ENCODE measurements at regions not wholly inside any gene's neighbourhood (a gene's known extent, or its start where the extent isn't known, plus 50 kb on each side); places are given as distances from the start of the nearest gene placed in this dataset.

GRCh38 chr7:81606078-81606863 lies 163.6 kb downstream of the HGF start:
- DNase-seq (ENCODE audit: low read depth): no peak

GRCh38 chr7:81605493-81605892 lies 164.4 kb downstream of the HGF start:
- DNase-seq (ENCODE audit: low read depth): no peak

- no peak for DNase-seq (ENCODE audit: low read depth)
Observed at GRCh38 chr7:81604808-81605174, 165.1 kb downstream of the HGF start.

DNA sequence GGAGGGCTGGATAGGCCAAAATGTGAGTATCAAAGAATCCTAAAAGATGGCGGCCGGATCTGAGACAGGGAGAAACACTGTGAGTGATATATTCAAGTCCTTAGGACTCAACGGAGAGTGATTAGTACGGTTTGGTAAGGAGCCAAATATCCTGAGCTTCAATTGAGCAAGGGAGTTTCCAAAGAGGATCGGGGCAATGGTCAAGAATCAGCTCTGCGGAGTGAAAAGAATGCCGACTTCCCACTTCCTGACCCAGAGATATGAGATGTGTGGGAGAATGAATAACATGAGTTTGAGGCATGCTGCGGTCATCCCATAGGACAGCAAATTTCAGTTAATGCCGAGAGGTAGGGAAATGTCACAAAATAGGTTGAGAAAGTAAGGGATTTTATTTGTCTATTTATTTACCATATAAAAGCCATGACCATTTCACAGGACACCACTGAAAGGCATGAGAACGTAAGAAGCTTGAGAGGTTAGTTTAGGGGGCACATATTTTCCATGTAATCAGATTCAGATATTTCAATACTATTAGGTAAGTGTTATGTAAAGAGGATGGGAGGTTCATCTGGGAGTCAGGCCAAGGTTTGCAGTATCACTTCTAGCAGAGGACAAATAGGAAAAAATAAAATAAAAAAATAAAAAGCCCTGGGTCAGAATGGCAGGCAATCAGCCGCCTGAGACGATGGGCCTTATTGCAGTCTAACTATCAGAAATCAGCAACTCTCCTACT lies 165.6 kb downstream of the HGF start:
- DNase-seq (ENCODE audit: low read depth): no peak

GRCh38 chr7:81600608-81601007 lies 169.2 kb downstream of the HGF start:
- DNase-seq (ENCODE audit: low read depth): no peak

DNA sequence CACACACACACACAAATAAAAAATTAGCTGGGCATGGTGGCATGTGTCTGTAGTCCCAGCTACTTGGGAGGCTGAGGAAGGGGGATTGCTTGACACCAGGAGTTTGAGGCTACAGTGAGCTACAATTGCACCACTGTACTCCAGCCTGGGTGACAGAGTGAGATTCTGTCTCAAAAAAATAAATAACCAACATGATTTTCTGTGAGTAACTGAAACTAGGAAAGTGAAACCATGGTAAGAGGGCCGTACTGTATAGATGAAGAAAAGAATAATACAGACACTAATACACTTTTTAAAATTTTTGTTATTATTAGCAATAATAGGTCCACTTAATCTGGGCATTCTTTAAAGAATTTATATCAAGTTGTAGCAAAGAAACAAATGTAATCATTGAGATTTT lies 170.9 kb downstream of the HGF start:
- DNase-seq (ENCODE audit: low read depth): no peak

- DNase-seq (ENCODE audit: low read depth): no peak
Observed at GRCh38 chr7:81594767-81595166, 175.1 kb downstream of the HGF start.

DNA sequence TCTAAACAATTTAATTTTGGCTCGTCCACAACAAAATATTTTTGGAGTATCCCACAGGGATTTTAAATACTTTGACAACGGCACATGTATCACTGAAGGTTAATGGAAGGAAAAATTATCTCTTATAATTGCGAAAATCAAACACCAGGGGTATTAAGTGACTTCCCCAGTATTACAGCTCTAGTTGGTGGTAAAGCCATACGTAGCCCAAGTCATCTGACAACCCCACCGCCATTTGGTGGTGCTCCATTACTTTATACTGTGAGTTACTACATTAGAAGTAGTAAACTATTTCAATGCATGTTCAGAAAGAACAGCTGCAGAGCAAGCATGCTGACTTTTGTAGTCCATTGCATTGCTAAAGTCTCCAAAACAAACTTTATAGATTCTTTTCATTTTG lies 179.7 kb downstream of the HGF start:
- DNase-seq (ENCODE audit: low read depth): no peak

- no peak for DNase-seq (ENCODE audit: low read depth)
Observed at GRCh38 chr7:81584667-81585066, 185.2 kb downstream of the HGF start.

DNA sequence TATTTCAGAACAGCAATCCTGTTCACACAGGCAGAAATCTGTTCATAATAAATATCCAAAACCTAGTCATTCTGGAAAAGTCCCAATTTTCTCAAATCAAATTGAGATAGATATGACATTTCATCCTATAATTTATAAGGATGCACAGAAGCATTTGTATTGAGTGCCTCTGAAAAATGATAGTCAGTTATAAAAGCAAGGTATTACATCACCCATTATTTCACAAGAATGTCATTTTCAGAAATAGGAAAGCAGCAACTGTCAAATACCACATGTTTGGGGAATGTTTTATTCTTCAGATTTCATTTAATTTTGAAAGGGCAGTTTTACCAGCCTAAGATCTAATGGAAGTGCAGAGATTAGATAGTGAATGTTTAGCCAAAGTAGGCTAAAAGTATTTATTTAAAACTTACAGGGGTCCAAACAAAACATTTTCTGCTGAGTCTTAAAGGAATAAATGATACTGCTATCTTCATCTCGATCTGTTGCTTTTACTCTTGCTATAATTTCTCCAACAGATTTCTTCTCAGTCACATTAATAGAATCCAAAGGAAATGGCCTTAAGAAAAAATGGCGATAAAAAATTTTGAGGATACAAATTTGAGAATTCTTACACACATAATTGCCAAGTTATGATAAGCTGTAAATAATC lies 185.8 kb downstream of the HGF start:
- no peak for DNase-seq (ENCODE audit: low read depth)

- no peak for DNase-seq (ENCODE audit: low read depth)
Observed at GRCh38 chr7:81583090-81583489, 186.8 kb downstream of the HGF start.

DNA sequence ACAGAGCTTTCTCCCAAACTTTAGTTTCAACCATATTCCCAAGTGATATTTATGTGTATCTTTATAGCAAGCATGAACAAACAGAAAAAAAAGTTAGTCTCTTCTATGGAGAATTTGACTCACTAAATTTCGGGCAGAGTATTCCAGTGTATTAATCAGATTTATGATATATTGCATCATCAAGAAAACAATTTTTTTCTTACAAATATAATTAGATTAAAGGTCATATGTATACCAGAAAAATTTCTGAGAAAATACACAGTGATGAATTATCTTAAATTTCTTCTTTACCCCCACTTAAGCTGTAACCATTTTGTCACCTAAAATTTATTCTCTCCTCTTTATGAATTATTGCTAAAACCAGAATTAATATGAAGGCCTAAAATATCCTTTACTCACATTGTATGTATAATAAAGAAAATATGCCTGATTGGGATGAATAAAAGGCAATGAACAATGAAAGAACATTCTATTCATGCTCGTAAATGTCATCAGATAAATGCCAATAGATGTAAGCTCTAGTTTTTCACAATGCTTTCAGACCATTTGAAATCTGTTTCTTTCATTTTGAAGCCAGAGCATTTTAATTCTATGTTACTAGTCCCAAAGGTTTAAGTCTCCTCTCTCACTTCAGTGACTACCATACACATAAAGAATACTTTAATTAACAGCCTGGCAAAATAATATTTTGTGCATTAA lies 192.1 kb downstream of the HGF start:
- DNase-seq (ENCODE audit: low read depth): no peak

DNA sequence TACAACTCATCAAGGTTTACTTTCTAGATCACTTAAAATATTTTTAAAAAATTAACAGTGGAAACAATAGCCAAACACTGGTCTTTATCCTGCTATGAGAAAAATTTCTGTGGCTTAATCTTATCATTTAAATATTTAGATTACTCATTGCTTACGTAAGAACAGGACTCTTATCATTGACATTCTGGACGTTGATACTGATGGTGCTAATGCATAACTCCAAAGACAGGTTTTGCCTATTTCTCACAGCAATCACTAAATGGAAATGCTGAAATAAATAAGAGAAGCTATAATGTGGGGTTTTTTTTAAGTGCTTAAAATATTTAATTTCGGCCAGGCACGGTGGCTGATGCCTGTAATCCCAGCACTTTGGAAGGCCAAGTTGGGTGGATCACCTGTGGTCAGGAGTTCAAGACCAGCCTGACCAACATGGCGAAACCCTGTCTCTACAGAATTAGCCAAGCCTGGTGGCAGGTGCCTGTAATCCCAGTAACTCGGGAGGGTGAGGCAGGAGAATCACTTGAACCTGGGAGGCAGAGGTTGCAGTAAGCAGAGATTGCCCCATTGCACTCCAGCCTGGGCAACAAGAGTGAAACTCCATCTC lies 195.0 kb downstream of the HGF start:
- no peak for DNase-seq (ENCODE audit: low read depth)

- DNase-seq (ENCODE audit: low read depth): no peak
Observed at GRCh38 chr7:81573932-81574331, 195.9 kb downstream of the HGF start.

DNA sequence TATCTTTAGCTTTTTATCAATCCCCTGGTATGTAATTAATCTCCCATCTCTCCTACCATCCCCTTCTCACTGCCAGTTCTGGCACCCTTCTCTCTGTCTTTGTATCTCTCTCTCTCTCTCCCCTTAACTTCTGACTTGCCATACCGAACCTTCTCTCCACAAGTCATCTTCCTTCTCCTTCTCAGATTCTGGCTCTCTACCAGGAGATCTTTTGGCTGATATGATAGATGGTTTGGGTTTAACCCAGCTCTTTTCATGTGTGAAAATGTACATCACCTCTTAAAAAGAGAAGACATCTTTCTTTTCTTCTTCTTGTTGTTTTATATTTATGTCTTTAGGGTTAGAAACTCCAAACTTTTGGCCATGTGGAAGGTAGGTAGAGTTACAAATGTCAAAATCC lies 196.7 kb downstream of the HGF start:
- no peak for DNase-seq (ENCODE audit: low read depth)

DNA sequence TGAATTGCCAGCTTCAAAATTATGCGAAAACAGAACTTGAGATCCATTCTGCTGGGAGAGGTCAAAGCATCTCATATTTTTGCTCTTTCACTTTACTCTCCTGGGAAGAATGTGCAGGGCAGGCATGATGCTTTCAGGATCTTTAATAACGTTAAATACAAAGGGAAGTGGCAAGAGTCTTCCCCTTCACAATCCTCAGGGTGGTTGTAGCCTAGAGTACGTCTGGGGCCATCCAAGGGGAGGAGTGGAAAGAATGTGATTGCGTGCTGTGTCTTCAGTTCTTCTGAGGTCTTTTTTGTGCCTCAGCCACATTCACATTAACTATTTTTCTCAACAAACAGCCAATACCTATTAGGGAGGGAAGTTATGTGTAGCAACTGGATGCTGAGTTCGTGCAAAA lies 207.3 kb downstream of the HGF start:
- DNase-seq (ENCODE audit: low read depth): no peak

DNA sequence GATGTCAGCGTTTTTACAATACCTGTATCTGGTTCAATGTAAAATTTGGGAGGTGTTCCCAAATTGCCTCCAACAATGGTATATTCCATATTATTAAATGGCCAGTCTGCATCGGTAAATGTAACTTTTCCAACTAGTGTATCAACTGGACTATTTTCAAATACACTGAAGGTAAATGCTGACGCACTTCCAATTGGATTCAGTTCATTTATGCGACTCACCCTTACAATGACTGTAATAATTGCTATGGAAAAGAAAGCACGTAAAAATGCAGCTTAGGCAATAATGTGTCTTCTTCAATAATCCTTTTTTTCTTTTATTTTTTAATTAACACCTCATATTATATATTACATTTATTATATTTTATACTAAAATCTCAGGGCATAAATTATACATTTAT lies 209.1 kb downstream of the HGF start:
- no peak for DNase-seq (ENCODE audit: low read depth)

- DNase-seq (ENCODE audit: low read depth): no peak
Observed at GRCh38 chr7:81549484-81550016, 220.3 kb downstream of the HGF start.

DNA sequence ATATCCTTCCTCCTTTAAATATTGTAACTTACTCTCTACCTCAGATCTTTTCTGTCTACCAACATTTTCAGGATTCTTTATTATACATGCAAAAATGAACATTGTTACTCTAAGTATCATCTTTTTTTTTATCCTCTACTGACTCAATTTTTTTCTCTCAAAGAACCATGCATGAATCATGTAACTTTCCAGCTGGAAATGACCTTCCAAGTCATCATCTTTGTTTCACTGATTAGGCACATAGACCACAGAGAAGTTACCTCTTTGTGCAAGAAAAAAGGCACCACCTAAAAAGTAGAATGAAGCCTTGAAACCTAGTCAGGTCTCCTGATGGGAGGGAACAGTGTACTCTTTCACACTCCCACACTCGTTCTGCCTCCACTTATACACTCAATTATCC lies 234.9 kb downstream of the HGF start:
- no peak for DNase-seq (ENCODE audit: low read depth)

- no peak for DNase-seq (ENCODE audit: low read depth)
Observed at GRCh38 chr7:81534446-81534845, 235.4 kb downstream of the HGF start.

DNA sequence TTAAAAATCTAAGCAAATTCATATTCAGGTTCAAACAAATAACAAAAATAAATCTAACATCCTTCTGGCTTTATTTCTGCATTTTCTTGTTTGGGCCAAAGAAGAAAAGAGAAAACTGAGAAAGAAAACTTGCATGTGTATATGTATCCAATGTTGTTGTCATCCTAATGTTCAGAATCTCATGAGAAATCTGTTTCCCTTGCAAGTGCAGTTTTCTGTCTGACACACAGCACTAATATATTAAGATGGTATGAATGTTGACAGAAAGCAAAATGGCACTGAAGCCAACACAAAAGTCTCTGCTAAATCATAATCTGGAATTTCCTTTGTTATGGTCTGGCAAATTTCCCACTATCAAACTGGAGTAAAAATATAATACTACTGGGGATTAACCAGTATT lies 235.9 kb downstream of the HGF start:
- DNase-seq (ENCODE audit: low read depth): no peak

GRCh38 chr7:81533426-81533825 lies 236.4 kb downstream of the HGF start:
- DNase-seq (ENCODE audit: low read depth): no peak
